GM21367 (cell line): ENCODE measurements at regions not wholly inside any gene's neighbourhood (a gene's known extent, or its start where the extent isn't known, plus 50 kb on each side); places are given as distances from the start of the nearest gene placed in this dataset.

ENCODE experiments used
- ATAC-seq: cut with Tn5 transposase; IDR thresholded peaks from one replicate; pipeline ENCODE4 v1.9.1; 2021; ENCODE audit not compliant: unreplicated experiment

DNA sequence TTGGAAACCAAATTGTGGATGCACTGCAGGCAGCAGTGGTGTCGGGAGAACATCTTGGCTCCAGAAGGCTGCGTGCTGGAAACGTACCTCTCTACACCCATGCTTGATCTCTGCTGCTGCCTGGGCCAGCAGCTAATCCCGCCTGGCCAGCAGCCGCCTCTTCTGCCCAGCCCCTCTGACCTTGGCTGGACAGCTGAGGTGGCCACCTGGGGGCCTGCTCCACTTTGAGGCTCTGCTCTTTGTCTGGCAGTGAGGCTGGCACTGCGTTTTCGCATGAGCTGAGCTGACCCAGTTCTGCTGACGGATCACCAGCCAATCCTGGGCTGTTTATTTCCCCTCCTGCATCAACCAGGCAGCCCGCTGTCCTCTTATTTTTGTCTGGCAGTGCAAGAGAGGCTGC, 154.9 kb downstream of the TENT4A start:
- ATAC-seq = no peak

DNA sequence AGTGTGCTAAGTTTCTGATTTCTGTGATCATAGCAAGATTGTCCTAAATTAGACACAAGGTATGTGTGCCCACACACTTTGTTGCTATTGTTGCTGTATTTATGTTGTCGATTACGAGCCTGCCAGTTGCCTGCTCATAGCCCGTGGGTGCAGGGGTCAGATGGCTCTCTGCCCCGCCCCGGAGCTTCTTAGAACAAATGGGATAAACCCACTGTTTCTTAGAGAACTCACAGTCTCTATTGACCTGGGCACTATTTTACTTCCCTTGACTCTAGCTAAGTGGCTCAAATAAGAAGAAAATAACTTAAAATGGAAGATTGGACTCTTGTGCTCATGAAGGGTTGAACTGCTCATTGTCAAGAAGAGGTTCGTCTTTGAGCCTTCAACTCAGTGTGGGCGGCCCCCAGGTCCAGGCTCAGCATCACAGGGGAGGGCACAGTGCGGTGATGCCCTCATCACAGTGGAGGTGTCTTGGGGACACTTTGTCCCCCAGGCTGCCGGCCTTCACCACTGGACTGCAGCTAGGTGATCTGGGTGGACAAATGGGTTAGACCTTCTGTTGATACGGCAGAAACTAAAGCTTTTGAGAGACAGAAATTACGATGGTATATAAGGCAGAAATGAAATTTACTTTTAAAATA, 155.5 kb downstream of the TENT4A start:
- ATAC-seq = no peak

DNA sequence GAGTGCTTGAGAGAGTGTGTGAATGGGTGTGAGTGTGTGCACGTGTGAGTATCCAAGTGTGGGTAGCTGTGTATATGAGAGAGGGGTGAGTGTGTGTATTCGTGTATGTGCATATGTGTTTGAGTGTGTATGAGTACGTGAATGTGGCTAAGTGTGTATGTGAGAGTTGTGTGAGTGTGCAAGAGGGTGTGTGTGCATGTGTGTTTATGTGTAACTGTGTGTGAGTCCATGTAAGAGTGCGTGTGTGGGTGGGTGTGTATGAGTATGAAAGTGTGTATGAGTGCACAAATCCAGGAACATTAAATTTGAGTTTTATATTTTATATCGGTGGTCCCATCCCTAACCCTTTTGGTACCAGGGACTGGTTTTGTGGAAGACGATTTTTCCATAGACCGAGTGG, 156.4 kb downstream of the TENT4A start:
- ATAC-seq = no peak

DNA sequence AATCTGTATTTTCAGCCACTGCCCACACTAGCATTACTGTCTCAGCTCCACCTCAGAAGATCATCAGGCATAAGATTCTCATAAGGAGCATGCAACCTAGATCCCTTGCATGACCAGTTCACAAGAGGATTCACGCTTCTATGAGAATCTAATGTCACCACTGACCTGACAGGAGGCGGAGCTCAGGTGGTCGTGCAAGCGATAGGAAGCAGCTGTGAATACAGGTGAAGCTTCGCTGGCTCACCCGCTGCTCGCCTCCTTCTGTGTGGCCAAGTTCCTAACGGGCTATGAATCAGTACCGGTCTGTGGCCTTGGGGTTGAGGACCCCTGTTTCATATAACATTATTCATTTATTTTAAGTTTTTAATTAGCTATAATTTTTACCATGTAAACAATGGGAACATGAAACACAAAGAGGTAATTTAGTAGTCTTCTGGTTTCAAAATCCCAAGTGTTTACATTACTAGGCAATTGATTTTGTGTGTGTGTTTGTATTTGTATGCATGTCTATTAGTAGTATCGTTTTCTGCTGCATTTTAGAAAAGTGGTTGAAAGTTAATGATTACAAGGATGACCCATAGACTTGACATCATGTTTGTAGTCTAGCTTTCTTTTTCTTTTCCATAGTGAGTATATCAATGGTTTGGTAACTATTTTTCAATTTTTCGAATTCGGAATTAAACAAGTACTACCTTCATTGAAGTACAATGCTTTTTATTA, 159.4 kb downstream of the TENT4A start:
- ATAC-seq = no peak

DNA sequence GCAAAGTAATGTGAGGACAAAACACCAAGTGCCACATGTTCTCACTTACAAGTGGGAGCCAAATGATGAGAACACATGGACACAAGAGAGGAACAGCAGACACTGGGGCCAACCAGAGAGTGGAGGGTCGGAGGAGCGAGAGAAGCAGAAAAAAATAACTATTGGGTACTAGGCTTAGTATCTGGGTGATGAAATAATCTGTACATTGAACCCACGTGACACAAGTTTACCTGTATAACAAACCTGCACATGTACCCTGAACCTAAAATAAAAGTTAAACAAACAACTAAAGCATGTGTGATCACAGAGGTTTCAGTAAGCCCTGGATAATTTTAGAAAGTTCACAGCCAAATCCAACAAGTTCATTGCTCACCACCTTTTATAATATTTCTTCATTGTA, 160.1 kb downstream of the TENT4A start:
- ATAC-seq = no peak

DNA sequence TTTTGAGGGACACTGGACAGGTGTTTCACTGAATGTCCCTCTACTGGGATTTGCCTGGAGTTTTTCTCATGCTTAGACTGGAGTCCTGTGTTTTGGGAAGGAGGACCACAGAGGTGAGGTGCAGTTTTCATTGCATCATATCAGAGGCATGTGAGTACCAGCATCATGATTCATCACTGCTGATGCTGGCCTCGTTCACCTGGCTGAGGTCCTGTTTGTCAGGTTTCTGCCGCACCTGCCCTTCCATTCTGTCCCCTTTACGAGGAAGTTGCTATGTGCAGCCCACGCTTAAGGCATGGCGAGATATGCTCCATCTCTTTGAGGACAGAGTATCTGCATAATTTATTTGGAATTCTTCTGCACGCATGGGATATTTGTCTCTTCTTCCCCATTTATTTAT, 162.1 kb downstream of the TENT4A start:
- no peak for ATAC-seq

DNA sequence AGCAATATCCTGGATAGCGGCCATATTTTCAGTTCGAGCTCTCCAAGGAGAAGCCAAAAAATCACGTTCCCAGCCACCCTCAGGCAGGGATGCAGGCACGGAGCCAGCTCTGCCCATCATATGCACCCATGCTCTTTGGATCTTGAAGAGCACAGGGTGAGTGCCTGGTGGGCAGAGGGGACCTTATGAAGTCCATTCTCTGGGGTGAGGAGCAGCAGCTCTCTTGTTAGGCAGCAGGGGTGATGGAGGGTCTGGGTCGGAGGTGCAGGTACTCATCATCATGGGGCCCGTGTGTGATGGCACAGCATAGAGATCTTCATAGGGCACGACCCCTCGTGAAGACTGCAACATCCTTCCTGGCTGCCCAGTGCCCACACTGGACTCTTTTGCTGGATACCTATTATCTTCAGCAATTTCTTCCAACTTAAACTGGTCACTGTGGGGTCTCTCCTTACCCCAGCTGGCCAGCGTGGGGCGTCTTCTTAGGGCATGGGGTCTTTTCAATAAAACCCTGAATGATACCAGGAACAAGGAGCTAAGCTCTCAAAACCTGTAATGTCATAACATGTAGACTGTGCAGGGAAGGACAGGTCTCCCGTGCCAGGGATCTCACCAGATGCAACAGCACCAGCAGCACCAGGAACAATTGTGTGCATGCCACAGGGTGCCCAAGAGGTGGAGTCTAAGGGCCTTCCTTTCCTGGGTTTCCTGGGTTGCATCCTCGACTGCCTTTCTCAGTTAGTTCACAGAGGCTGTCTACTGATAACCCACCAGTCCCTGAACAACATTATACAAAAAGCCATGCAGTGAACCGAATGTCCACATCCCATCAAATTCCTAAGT, 165.0 kb downstream of the TENT4A start:
- ATAC-seq = no peak

DNA sequence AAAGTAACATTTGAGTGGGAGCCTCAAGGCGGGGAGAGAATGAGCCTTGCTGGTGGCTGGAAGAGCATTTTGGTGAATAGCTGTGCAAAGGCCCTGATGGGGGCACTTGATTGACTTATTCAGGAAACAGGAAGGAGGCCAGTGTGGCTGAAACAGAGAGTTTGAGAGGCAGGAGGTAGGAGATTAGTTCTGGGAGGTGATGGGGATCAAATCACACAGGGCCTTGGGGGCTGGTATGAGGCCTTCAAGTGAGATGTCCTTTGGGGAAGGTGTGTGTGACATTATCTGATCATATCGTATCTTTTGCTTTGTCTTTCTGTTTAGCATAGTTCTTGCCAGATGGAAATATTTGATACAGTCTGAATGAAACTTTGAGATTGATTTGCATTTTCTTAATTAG, 172.3 kb downstream of the TENT4A start:
- ATAC-seq = no peak

DNA sequence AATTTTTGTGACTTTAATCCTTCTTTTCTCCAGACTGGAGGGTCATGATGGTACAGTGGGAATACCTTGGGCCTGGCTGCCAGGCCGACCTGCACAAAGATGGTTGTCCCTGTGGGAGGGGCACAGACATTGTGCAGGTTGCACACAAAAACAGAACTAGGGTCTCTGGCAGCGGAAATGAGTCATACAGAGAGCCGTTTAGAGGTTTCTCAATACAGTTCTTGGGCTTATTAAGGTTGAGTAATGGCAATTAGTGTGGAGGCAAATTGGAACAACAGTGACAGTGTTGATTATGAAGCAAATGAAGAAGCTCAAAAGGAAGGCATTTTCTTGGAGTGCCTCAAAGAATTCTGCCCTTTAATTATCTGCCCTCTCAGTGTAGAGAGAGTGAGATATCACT, 173.6 kb downstream of the TENT4A start:
- no peak for ATAC-seq

DNA sequence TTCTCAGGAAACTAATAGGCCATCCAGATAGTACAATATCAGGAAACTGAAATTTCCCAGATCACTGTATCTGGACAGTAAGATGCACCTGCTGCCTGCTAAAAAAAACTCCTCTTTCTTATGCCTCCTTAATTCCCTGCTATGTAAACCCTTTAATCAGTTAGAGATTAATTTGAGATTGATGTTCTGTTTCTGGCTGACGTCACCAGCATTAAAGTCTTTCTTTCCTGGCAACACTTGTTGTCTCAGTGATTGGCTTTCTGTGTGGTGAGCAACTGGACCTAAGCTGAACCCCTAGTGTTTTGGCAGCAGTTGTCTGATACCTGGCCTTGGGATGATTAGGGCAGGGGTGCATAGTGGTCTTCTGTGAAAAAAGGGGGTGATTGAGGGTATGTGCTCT, 175.8 kb downstream of the TENT4A start:
- ATAC-seq = no peak

DNA sequence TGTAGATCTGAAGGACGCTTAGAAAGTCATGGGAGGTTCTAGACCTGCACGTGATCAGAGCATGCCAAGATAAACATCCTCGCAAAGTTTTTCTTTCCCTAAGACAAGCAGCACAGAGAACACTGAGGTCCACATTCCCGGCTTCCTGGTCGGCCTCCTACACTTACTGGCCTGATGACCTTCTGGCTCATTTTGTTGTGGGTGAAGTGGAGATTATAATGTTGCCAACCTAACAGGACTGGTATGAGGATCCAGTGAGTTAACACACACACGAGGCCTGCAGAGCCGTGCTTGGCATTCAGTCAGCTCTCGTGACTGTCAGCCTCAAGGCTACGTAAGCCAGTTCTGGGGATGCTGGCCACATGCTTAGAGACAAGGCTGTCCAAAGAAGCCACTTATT, 186.0 kb downstream of the TENT4A start:
- ATAC-seq = no peak

DNA sequence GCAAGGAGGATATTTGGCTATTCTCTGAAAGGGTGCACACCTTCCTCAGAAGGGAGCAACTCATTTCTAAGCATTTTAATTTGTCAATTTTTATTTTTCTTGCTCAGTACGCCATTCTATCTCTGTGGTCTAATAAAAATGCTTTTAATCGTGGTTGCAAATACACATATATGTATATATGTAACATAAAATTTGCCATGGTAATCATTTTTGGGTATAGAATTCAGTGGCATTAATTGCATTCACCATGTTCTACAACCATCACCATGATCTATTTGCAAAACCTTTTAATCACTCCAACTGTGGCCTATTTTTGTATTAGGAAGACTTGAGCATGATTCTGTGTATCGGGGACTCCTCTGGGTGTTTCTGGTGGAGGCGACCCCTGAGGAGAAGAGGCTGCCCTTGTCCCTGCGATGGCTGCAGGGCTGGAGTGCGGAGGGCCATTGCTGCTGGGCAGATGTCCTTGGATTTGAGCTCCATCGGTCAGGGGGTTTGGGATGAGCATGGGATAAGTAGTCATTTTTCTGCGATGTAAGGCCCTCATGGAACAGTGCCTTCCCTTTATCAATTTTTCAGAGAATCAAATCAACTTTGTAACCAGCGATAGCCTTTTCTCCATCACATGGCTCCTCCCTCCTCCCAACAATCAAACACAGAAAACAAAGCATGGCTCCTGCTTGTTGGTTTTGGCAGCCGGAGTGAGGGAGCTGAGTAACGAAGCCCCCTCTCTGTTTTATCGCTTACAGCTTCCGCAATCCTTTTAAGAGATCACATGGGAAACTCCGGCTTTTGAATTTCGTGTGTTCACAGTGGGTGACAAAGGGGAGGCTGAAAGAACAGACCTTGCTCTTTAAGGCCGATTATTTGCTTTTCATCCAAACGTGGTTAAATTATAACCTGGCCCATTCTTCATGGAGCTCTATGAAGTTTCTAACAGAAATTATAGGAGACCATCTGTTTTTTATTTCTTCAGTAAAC, 187.3 kb downstream of the TENT4A start:
- ATAC-seq = no peak

DNA sequence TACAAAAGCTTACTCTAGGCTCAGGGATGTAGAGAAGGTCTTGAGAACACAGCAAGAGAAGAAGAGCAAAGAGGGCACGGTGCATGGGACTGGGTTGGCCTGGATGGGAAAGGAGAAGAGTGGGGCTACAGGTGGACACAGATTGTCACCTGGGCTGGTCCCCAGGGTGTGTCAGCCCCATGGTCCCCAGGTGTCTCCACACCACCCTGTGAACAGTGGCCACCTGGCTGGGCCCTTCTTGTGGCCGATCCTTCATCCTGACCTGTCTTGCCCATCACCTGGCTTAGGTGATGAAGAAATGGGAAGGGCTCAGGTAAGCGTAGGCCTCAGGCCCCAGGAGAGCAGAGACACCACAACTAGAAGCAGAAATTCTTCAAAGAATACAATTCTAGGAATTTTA, 188.9 kb downstream of the TENT4A start:
- no peak for ATAC-seq

DNA sequence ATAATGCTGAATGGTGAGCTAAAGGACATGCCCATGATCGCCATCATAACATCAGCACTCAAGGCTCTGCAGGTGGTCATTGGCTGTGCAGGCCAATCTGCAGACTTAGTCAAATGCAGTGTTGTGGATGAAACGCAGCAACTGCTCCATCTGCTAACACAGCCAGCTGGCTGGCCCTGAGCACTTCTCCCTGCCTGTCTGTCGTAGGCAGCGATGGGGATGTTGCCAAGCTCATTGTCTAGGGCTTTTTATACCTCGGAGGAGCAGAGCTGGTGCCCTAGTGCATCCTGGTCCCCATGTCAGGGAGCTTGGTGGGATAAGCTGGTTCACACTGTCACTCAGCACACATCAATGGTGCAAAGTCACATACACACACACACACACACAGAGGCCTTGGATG, 189.4 kb downstream of the TENT4A start:
- ATAC-seq = no peak

DNA sequence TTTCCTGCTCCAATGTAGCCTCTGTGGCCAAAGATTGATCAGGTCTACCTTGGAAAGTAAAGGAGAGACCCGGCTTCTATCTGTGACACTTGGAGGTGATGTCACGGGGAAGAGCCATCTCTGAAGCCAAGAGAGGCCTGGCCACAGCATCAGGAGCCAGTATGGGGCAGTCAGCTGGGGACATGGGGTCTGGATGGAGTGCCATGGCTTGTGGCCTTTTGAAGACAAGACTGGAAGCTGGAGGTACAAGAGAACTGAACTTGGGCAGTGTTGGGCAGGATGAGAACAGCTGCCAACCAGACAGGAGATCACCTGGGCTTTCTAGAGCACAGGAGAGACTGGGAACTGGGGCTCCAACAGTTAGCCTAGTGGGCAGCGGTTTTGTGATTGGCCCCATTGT, 190.7 kb downstream of the TENT4A start:
- ATAC-seq = no peak

DNA sequence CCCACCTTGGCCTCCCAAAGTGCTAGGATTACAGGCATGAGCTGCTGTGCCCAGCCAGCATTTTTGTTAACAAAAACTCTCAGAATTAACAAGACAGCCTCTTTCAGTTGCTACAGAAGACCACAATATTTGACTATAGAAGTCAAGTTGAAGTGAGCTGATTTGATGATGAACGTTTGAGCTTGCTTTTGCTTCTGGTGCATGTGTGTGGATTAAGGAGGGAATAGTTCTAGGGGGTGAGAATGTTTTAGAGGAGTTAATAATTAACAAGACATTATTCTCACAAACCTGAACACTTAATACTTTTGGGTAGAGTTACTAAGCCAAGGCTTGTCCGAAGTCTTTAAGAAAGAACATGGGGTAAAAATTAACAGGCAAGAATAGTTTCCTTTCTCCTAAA, 191.6 kb downstream of the TENT4A start:
- no peak for ATAC-seq

DNA sequence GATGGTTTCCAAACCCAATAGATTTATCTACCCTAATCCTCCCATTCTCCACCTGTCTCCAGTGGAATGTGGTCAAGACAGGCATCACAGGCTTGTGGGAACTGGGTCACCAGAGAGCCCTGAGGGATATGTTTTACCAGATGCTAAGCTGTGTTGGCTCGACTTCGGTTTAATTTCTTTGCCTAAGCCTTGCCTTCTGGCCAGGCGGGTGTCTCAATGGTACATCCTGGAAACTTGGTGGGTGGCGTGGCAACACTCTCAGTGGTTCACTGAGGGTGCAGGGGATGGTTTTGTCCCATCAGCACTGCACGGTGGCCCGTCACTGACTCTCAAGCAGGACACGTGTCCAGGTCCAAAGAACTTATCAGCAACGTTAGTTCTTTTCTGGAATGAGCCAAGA, 192.2 kb downstream of the TENT4A start:
- ATAC-seq = no peak

DNA sequence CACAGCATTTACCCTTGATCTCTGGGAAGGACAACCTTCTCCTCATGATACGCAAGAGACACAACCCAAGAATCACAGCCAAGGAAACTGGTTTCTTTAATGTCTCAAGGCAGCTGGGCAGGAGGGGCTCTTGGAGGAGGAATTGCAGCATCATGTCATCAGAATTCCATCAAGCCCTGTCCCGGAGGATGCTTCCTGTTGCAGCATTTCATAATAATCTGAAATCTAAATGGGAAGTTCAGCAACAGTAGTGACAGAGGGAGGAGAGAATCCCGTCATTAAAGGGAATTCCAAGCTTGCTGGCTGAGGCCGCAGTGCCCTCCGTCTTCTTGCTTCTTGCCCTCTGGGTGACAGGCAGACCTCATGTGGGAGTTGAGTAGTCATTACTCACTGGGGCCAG, 192.7 kb downstream of the TENT4A start:
- ATAC-seq = no peak

DNA sequence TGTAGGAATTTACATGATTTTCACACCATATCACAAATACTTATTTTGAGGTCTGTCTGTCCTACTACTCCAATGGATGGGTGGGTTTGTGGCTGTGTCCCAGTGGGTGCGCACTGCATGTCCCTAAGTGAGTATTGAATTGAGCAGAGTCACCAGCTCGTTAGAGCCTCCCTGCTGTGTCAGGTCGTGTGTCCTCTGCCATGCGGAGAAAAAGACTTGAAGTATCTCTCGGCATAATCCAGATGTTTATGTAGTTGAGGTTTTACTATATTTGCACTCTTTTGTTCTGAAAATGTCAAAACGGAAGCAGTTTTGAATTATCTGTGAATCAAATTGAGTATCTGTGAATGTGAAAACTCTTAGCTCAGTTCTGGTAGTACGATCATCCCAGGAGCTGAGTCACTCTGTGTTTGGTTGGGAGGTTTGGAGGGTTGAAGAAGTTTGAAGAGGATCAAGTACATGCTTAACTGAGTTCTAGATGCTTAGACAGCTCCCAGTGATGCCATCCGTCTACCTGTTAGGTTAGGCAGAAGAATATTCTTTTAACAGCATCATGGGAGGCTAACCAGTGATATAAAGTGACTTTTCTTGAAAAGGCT, 194.2 kb downstream of the TENT4A start:
- no peak for ATAC-seq

DNA sequence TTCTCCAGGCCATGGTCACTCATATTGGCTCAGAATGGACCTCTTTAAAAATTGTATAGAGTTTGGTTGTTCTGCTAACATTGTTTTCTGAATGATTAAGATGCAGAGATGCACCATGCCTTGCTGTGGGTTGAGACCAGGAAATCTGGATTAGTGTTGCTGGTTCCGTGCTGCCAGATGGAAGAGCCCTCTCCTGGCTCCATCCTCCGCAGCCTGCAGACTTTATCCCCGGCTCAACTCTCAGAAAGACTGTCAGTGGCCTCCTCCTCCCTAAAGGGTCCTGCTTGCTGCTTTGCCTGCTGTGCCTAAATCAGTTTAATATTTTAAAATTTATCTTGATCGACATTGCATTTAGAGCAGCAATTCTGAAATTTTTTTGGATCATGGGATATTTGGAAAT, 196.7 kb downstream of the TENT4A start:
- no peak for ATAC-seq

DNA sequence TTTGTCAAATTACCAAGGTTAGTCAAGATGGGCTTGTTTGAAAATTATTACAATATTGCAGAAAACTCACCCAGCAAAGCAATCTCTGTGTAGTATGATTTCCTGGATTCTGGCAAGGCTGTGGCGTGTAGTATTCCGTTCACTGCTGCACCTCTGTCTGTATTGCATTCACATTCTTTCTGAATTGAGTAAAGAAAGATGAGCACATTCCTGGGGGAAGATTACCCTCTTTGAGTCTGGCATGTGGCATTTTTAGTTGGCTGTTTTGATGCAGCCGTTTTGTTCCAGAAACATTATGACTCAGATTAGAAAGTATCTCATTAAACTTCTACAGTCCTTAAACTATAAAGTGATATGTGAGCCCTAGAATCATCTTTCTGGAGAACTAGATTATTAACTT, 197.7 kb downstream of the TENT4A start:
- ATAC-seq = no peak
